ENCODE measurements at regions not wholly inside any gene's neighbourhood (a gene's known extent, or its start where the extent isn't known, plus 50 kb on each side); places are given as distances from the start of the nearest gene placed in this dataset.

- no peak for TF ChIP-seq POLR2A (IDR thresholded peaks at IDR 0.05)
- TF ChIP-seq CTCF (IDR thresholded peaks at IDR 0.05), result no peak
- no peak for TF ChIP-seq POLR2AphosphoS5 (IDR thresholded peaks at IDR 0.05)
Measured at GRCh38 chr11:37504921-37505320, 906.9 kb upstream of the RAG2 start.
